HG02884 (cell line): ENCODE measurements at regions not wholly inside any gene's neighbourhood (a gene's known extent, or its start where the extent isn't known, plus 50 kb on each side); places are given as distances from the start of the nearest gene placed in this dataset.
"Not testable (repeated sequence)": the region's sequence is repeated elsewhere in the genome, so short reads cannot be mapped to it uniquely, and the experiment has no call there.

Source experiments
- ATAC-seq: cut with Tn5 transposase; IDR thresholded peaks from one replicate; pipeline ENCODE4 v1.9.1; 2021; ENCODE audit warnings: mild to moderate bottlenecking, moderate library complexity; ENCODE audit not compliant: unreplicated experiment

GRCh38 chr5:52010454-52010853 lies 627.2 kb downstream of the ISL1 start:
- no peak for ATAC-seq

DNA sequence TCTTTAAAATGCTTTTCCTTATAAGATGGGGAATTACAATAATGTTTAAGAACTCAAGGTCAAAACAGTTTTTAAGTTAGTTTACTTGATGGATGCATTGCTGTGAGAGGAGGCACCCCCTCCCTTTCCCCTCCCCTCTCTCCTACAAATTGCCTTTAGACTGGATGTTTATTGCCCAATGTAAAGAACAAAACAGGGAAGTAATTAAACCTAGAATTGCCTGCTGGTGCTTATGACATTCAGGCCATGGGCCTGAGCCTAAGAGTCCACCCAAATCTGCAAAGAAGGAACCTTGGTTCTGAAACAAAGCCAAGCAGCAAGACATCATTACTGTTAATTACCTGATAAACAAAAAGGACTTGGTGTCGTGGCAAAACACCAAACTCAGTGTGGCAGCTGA lies 630.3 kb downstream of the ISL1 start:
- no peak for ATAC-seq

DNA sequence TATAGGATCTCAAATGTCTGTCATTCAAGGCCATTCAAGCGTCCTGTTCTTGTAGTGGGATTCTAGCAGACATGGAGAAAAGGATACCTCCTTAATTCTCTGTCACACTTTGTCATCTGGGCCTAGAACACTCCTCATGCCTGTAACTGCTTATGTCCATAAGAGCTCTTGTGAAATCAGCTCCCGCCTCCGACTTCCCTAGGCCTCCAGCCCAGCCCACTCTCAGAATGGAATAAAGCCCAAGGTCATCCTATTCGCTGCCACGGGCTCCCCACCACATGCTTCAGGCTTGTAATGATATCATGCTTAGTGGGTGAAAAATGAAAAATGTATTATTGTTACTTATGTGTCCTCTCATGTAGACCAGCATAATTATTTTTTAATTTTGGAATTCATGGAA lies 632.5 kb downstream of the ISL1 start:
- ATAC-seq, result no peak

DNA sequence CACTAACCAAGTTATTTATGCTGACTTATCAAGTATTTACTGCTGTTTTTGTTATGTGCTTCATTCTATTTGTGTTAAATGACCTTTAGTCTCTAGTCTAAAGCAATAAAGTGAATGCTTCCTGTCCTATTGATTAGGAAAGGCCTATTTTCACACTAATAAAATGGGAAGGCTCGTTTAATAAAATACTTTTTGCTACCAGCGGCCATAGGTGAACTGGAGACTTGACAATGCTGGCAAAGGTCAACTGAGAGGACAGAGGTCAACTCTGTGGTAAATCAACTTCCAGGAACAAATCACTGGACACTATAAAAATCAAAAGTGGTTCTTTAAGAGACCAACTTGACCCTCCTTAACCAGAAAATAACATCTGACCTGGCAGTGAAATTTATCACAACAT lies 634.3 kb downstream of the ISL1 start:
- no peak for ATAC-seq

GRCh38 chr5:52024359-52024758 lies 641.1 kb downstream of the ISL1 start:
- no peak for ATAC-seq

DNA sequence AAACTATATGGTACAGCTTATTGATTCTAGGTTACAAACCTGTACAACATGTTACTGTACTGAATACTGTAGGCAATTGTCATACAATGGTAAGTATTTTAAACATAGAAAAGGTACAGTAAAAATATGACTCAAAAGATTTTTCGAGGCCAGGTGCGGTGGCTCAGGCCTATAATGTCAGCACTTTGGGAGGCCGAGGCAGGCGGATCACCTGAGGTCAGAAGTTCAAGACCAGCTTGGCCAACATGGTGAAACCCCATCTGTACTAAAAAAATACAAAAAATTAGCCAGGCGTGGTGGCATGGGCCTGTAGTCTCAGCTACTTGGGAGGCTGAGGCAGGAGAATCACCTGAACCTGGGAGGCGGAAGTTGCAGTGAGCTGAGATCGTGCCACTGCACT lies 646.6 kb downstream of the ISL1 start:
- not testable (repeated sequence) for ATAC-seq

- ATAC-seq, result no peak
These were observed 658.6 kb downstream of the ISL1 start for GRCh38 chr5:52041842-52042241.

- no peak for ATAC-seq
These were observed 659.9 kb downstream of the ISL1 start for GRCh38 chr5:52043137-52043536.

- ATAC-seq, result no peak
These were observed 660.3 kb downstream of the ISL1 start for GRCh38 chr5:52043543-52043942.

- ATAC-seq, result no peak
These were observed 668.5 kb downstream of the ISL1 start for GRCh38 chr5:52051759-52052158.

DNA sequence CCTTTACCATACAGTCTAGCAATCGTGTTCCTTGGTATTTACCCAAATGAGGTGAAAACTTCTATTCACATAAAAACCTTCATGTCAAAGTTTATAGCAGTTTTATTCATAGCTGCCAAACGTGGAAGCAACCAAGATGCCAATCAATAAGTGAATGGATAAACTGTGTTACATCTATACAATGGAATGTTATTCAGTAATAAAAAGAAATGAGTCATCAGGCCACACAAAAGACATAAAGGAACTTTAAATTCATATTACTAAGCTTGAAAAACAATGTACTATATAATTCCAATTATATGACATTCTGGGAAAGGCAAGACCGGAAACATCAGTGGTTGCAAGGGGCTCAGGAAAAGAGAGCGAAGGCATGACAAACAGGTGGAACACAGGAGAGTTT lies 679.9 kb downstream of the ISL1 start:
- ATAC-seq, result no peak

GRCh38 chr5:52065182-52065581 lies 681.9 kb downstream of the ISL1 start:
- ATAC-seq, result no peak

- no peak for ATAC-seq
These were observed 686.7 kb downstream of the ISL1 start for GRCh38 chr5:52069997-52070396.

GRCh38 chr5:52073993-52074689 lies 690.9 kb downstream of the ISL1 start:
- ATAC-seq, result no peak

- ATAC-seq, result no peak
These were observed 694.9 kb downstream of the ISL1 start for GRCh38 chr5:52077941-52078815.

- not testable (repeated sequence) for ATAC-seq
These were observed 685.4 kb upstream of the ITGA1 start for GRCh38 chr5:52102311-52102710.

DNA sequence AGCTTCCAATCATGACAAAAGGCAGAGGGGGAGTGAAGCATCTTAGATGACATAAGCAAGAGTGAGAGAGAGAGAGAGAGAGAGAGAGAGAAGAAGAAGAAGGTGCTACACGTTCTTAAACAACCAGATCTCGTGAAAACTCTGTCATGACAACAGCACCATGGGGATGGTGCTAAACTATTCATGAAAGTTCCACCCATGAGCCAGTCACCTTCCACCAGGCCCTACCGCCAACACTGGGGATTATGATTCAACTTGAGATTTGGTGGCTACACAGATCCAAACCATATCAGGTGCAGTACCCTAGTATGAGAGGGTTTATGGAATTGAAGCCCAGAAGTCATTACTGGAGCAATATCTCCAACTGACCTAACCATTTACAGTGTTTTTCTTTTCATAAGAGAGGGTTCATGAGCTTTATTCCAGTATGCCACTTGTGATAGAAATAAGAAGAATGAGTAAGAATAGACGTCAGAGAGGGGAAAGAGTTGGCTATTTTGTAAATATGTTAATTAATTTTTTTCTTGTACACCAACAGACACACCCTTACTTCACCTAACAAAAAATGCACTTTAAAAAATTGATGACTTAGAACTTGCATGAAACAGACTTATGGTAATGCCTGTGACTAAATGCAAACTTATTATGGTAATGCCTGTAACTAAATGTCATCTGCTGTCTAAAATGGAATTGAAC lies 680.4 kb upstream of the ITGA1 start:
- ATAC-seq, result no peak

- ATAC-seq, result no peak
These were observed 667.9 kb upstream of the ITGA1 start for GRCh38 chr5:52119768-52120167.

DNA sequence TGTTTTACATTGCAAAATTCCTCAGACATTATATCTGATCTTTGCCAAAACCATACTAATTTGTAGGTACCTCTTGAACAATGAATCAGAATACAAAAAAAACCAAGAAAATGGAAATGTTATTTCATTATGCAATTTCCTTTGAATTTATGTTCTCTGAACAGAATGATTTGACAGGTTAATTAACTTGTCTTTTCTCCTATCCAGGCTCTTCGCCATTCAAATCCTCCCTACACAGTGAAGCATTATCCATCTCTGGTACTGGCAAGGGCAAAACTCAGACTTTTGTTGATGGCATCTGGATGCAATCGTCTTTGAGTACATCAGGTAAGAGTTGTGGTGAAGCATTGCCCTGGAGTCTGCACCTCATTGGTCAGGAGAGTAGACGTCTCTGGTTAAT lies 655.7 kb upstream of the ITGA1 start:
- ATAC-seq, result no peak

GRCh38 chr5:52134013-52134650 lies 653.6 kb upstream of the ITGA1 start:
- ATAC-seq, result no peak

- ATAC-seq, result no peak
These were observed 647.7 kb upstream of the ITGA1 start for GRCh38 chr5:52139888-52140615.
